ENCODE measurements at regions not wholly inside any gene's neighbourhood (a gene's known extent, or its start where the extent isn't known, plus 50 kb on each side); places are given as distances from the start of the nearest gene placed in this dataset.

DNA sequence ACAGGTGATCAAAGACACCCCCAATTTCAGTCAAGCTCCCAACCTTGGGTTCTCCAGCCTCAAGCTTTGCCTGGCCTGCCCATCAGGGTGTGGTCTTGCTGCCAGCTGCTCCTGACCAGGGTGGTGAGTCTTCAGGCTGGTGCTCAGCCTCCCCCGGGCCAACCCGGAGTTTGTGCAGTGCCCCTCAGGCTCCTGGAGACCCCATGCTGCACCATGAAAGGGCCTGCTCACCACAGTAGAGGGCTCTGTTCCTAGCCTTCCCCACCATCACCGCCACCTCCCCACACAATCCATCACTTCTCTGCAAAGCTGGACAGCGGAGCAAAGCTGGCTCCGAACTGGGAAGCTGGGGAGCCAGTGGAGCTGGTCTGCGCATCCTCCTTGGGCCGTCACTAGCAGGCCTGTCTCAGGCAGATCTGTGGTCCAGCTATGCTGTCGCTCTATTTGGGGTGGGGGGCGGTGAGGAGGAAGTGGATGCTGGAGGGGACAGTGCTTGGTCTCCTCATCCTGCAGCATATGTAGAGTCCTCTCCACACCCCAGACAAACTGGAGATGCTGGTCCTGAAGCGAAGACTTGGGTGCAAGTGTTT is 88.5 kb upstream of the RPL38 start:
- TF ChIP-seq SP1 (IDR thresholded peaks at IDR 0.05) (no peak), ARNT (IDR thresholded peaks at IDR 0.05) (no peak), ELF4 (IDR thresholded peaks at IDR 0.05) (no peak), FOXK2 (IDR thresholded peaks at IDR 0.05) (no peak), NFRKB (IDR thresholded peaks at IDR 0.05) (no peak), FOXA1 (IDR thresholded peaks at IDR 0.05) (no peak), L3MBTL2 (conservative IDR thresholded peaks at IDR 0.05) (no peak), BHLHE40 (IDR thresholded peaks at IDR 0.05; ENCODE audit: borderline replicate concordance) (no peak), SUZ12 (IDR thresholded peaks at IDR 0.05) (no peak), ZNF384 (IDR thresholded peaks at IDR 0.05) (no peak), HDGF (IDR thresholded peaks at IDR 0.05; ENCODE audit: borderline replicate concordance) (no peak), FOXM1 (IDR thresholded peaks at IDR 0.05; ENCODE audit: borderline replicate concordance) (no peak), TARDBP (IDR thresholded peaks at IDR 0.05) (no peak)
- TF ChIP-seq, protein P1, sequence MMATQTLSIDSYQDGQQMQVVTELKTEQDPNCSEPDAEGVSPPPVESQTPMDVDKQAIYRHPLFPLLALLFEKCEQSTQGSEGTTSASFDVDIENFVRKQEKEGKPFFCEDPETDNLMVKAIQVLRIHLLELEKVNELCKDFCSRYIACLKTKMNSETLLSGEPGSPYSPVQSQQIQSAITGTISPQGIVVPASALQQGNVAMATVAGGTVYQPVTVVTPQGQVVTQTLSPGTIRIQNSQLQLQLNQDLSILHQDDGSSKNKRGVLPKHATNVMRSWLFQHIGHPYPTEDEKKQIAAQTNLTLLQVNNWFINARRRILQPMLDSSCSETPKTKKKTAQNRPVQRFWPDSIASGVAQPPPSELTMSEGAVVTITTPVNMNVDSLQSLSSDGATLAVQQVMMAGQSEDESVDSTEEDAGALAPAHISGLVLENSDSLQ (IDR thresholded peaks at IDR 0.05) = no peak

Data from HEK293T (cell line).